Ovary (tissue), 3 donors: ENCODE measurements at regions not wholly inside any gene's neighbourhood (a gene's known extent, or its start where the extent isn't known, plus 50 kb on each side); places are given as distances from the start of the nearest gene placed in this dataset.

ENCODE experiments used
- CTCF ChIP-seq, 3 donors: fragments of 450-650 bp in 2 of 3; fragments of 200-600 bp in 1 of 3; IDR thresholded peaks; one replicate each; pipeline versions ENCODE4 v1.5.1 to v1.8.0; 2016 to 2022; ENCODE audit warnings: antibody characterized with exemption in 3 of 3, mild to moderate bottlenecking in 1 of 3
- EP300 ChIP-seq: sonication (generic); formaldehyde crosslinking; IDR thresholded peaks from one replicate; pipeline ENCODE4 v1.6.1; 2017; ENCODE audit warnings: antibody characterized with exemption
- POLR2A ChIP-seq: fragments of 450-650 bp; IDR thresholded peaks from one replicate; pipeline ENCODE4 v1.6.1; 2017; ENCODE audit warnings: antibody characterized with exemption, mild to moderate bottlenecking, moderate library complexity
- donor health status: DM: no; HTN: no; CAD: no.

- TF ChIP-seq POLR2A (no peak), CTCF (IDR thresholded peaks at IDR 0.05) (no peak), EP300 (no peak)
Observed at GRCh38 chr13:54034047-54034446, 1005.4 kb downstream of the OLFM4 start.
